ENCODE measurements at regions not wholly inside any gene's neighbourhood (a gene's known extent, or its start where the extent isn't known, plus 50 kb on each side); places are given as distances from the start of the nearest gene placed in this dataset.

GRCh38 chr7:156140447-156140846 lies 328.2 kb upstream of the SHH start:
- TF ChIP-seq, protein P1, sequence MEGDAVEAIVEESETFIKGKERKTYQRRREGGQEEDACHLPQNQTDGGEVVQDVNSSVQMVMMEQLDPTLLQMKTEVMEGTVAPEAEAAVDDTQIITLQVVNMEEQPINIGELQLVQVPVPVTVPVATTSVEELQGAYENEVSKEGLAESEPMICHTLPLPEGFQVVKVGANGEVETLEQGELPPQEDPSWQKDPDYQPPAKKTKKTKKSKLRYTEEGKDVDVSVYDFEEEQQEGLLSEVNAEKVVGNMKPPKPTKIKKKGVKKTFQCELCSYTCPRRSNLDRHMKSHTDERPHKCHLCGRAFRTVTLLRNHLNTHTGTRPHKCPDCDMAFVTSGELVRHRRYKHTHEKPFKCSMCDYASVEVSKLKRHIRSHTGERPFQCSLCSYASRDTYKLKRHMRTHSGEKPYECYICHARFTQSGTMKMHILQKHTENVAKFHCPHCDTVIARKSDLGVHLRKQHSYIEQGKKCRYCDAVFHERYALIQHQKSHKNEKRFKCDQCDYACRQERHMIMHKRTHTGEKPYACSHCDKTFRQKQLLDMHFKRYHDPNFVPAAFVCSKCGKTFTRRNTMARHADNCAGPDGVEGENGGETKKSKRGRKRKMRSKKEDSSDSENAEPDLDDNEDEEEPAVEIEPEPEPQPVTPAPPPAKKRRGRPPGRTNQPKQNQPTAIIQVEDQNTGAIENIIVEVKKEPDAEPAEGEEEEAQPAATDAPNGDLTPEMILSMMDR (IDR thresholded peaks at IDR 0.05), result no peak
- no peak for TF ChIP-seq TCF7L2 (IDR thresholded peaks at IDR 0.05; ENCODE audit: low read depth, low read length)

All from Panc1 (cell line).